ENCODE measurements at regions not wholly inside any gene's neighbourhood (a gene's known extent, or its start where the extent isn't known, plus 50 kb on each side); places are given as distances from the start of the nearest gene placed in this dataset.

DNA sequence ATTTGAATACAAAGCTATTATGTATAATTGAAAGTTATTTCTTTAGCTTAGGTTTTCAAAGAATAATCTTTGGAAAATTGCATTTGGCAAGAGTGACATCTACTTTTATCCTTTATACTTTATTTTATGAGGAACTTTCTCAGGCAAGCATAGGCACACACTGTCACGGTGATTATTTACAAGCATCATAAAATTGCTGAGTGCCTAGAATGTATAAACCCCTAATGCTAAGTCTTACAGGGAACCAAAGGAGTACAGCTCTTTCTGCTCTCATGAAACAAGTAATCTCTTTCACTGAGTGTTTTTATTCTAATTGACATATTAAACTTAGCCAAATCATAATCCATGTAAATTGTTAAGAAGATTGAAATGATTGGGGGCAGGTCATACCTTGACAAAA is 154.9 kb downstream of the FSCB start:
- intact Hi-C loops (cut with DNase I), result no loop called here
- WGBS, 2 donors, result 84 to 98% methylated on average over 1 of the region's 1 CpG

DNA sequence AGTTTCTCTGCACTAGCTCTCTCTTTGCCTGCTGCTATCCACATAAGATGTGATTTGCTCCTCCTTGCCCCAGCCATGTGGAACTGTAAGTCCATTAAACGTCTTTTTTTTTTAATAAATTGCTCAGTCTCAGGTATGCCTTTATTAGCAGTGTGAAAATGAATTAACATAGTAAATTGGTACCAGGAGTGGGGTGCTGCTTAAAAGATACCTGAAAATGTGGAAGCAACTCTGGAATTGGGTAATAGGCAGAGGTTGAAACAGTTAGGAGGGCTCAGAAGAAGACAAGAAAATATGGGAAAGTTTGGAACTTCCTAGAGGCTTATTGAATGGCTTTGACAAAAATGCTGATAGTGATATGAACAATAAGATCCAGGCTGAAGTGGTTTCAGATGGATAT is 159.8 kb downstream of the FSCB start:
- H3K36me3 ChIP-seq, result no peaks in the 10 kb centered on the region
- 35 to 52% methylated on average over 1 of the region's 1 CpG for WGBS, 2 donors
- H3K27ac ChIP-seq, result no peak overlapping the region
- no peaks in the 10 kb centered on the region for H3K27me3 ChIP-seq
- H3K4me3 ChIP-seq (replicated peaks in 1 of 3), result no peak overlapping the region
- TF ChIP-seq CTCF (IDR thresholded peaks at IDR 0.05), result no peak
- TF ChIP-seq POLR2A (IDR thresholded peaks at IDR 0.05), result no peak
- DNase-seq, result no peak
- intact Hi-C loops (cut with DNase I), result no loop called here
- no peaks in the 10 kb centered on the region for H3K4me1 ChIP-seq
- no peaks in the 10 kb centered on the region for H3K9me3 ChIP-seq

More for the DNA sequence above, 154.9 kb downstream of the FSCB start:
- TF ChIP-seq POLR2A (IDR thresholded peaks at IDR 0.05) (no peak), CTCF (IDR thresholded peaks at IDR 0.05) (no peak)
- DNase-seq, result no peak
- no peaks in the 10 kb centered on the region for H3K36me3 ChIP-seq
- no peaks in the 10 kb centered on the region for H3K4me1 ChIP-seq
- H3K27me3 ChIP-seq, result no peaks in the 10 kb centered on the region
- H3K4me3 ChIP-seq (replicated peaks in 1 of 3), result no peak overlapping the region
- H3K27ac ChIP-seq, result no peak overlapping the region
- H3K9me3 ChIP-seq, result no peaks in the 10 kb centered on the region

DNA sequence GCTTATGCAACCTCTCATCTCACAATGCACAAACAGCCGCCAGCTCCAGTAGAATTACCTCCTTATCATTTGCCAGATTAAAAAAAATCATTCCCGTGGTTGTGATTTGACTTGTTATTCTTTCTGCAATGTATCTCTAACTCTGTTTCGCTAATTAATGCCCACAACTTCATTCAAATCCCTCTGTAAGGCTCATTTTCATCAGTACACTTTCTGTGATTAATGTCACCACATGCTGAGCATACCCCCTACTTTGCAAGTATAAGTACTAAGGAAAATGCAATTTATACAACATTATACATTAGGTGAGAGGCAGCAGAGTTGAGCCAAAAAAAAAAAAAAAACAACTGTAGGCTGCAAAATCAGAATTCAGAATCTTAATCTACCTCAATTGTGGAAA is 166.0 kb downstream of the FSCB start:
- WGBS, 2 donors, result 79 to 81% methylated on average over 3 of the region's 3 CpGs

GRCh38 chr14:44339862-44340261 is 167.2 kb downstream of the FSCB start:
- no peaks in the 10 kb centered on the region for H3K36me3 ChIP-seq
- intact Hi-C loops (cut with DNase I), result no loop called here
- H3K27me3 ChIP-seq, result no peaks in the 10 kb centered on the region
- no peak overlapping the region for H3K27ac ChIP-seq
- DNase-seq, result no peak
- H3K9me3 ChIP-seq, result no peaks in the 10 kb centered on the region
- TF ChIP-seq CTCF (IDR thresholded peaks at IDR 0.05), result no peak
- no peak for TF ChIP-seq POLR2A (IDR thresholded peaks at IDR 0.05)
- H3K4me1 ChIP-seq, result no peaks in the 10 kb centered on the region
- no peak overlapping the region for H3K4me3 ChIP-seq (replicated peaks in 1 of 3)
- WGBS, 2 donors, result 89 to 99% methylated on average over 1 of the region's 1 CpG

More for the DNA sequence above, 166.0 kb downstream of the FSCB start:
- H3K27me3 ChIP-seq, result no peaks in the 10 kb centered on the region
- H3K27ac ChIP-seq, result no peak overlapping the region
- no peaks in the 10 kb centered on the region for H3K36me3 ChIP-seq
- H3K9me3 ChIP-seq, result no peaks in the 10 kb centered on the region
- no peak overlapping the region for H3K4me3 ChIP-seq (replicated peaks in 1 of 3)
- intact Hi-C loops (cut with DNase I), result no loop called here
- DNase-seq, result no peak
- H3K4me1 ChIP-seq, result no peaks in the 10 kb centered on the region
- TF ChIP-seq POLR2A (IDR thresholded peaks at IDR 0.05), result no peak
- no peak for TF ChIP-seq CTCF (IDR thresholded peaks at IDR 0.05)

- H3K4me1 ChIP-seq, result no peaks in the 10 kb centered on the region
- H3K27me3 ChIP-seq, result no peaks in the 10 kb centered on the region
- no peak overlapping the region for H3K27ac ChIP-seq
- H3K4me3 ChIP-seq (replicated peaks in 1 of 3), result no peak overlapping the region
- intact Hi-C loops (cut with DNase I), result no loop called here
- DNase-seq, result no peak
- H3K36me3 ChIP-seq, result no peaks in the 10 kb centered on the region
- TF ChIP-seq CTCF (IDR thresholded peaks at IDR 0.05) (no peak), POLR2A (IDR thresholded peaks at IDR 0.05) (no peak)
- no peaks in the 10 kb centered on the region for H3K9me3 ChIP-seq
Observed at GRCh38 chr14:44339231-44339630, 167.9 kb downstream of the FSCB start.

Data from thyroid gland (tissue), 4 donors.